NCI-H187 treated with DMSO at 0.1 percent for 48 hours (cell line): ENCODE measurements at regions not wholly inside any gene's neighbourhood (a gene's known extent, or its start where the extent isn't known, plus 50 kb on each side); places are given as distances from the start of the nearest gene placed in this dataset.
A peak's percentile ranks its signal among the peaks of the same experiment; 100 is the strongest.

Experiments used
- DNase-seq: peaks from one replicate; lab custom pipeline; 2025; lab: John Stamatoyannopoulos, UW

DNA sequence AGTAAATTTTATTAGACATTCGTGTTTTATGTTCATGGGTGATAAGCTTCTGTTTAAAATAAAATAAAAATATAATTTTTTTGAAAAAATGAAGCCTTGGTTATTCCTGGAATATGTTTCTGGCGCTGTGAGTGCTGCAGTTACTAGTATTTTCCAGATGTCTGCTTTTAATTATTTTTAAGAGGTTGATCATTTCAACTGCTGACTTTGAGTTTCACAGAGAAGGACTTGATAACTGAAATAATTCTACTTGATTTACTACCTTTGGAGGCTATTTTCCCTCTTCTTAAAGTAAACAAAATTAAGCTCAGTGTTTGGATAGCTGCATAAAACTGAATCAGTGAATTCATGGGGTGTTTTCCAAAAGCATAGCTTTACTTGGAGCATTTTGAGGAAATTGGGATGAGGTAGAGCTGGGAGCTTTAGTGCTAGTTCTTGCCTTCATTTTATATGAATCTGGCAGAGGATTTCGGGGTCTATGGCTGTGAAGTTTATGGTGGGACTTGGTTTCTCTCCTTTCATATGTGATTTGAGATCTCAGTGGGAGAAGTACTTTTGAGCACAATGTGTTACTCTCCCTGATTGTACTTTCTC is 666.5 kb downstream of the DCDC2C start:
- DNase-seq = no peak

DNA sequence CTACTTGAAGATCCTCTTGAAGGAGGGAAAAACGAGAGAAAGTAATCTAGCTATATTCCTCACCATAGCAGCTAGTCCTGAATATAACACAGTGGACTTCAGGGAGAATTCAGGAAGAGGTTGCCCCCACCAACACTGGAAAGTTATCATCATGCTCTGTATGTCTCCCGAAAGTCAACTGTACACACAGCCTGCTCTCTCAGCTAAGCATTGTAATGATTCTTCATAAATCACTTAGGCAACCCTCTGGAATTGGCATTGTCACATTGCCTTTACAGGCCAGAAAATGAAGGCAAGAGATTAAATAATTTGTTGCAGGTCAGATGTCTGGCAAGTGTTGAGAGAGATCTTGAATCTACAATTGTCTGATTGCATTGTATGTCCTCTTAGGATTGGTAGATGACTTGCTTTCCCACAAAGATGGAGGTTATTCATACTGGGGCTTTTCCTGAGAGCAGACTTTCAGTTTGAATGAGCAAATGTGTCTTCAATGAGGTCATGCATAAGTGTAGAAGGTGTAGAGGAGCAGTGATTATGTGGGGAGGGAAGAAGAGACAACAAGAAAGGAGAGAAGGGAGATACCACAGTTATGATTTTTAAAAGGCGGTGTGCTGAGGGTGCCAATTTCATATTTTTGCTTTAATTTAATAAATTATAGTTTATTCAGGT is 667.2 kb downstream of the DCDC2C start:
- DNase-seq = no peak

DNA sequence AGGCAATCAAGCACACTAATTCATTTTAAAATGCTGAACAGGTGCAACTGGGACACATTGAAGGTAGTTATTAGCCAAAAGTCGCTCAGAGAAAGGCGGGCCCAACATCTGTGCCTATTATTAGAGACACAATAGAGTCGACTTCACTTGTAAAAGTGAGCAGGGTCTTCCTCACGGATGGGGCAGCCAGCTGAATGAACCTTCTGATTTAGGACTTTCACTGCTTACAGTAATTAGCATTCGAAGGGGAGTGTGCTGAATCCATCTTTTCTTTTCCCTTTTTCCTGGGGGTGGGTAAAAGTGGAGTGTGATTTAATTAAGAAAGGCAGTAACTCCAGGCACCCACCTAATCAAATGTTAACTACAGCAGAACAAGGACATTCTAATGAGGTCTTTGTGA is 677.7 kb downstream of the DCDC2C start:
- no peak for DNase-seq

DNA sequence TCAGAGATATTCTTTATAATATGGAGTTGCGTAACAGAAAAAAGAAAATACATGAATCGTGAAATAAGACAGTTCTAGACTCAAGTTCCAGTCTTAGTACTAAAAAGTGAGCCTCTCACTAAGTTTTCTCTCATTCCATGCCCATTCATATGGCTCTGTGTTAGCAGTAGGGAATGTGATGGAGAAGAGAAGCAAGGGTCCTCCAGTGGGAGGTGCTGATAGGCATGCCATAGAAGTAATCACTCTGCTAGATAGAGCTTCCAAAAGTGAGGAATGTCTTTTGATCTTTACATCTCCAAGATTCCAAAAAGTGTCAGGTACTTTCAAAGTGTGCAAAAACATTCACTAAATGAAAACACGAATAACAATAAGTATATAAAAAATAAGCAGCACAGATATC is 678.4 kb downstream of the DCDC2C start:
- DNase-seq = no peak

DNA sequence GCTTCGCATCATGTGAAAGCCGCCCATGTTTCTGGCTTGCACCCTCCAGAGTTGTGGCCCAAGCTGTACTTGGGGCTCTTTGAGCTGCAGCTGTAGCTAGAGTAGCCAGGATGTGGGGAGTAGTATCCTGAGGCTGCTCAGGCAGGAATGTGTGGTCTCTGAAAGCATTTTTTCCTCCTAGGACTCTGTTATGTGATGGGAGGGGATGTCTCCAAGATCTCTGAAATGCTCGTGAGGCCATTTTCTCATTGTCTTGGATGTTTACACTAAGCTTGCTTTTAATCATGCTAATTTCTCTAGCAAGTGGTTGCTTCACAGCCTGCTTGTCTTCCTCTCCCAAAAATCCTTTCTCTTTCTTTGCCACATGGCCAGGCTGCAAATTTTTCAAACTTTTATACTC is 687.6 kb downstream of the DCDC2C start:
- DNase-seq = no peak

DNA sequence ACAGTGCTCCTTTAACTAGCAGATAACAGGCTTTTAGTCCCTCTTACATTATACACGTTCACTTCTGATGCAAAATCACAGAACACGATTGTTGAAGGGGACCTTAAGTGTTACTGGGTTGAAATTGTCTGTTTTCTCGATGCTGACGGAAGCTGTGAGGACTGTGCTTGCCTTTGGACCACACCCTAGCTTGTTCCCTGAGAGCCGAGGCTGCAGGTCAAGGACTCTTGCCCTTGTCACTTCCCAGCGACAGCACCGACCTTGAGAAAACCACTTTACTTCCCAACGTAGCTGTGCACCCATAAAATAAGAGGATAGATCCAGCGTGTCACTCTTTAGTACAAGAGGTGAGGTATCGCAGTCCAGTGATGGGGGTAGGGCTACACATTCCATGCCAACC is 701.0 kb downstream of the DCDC2C start:
- peak; percentile 24 for DNase-seq

DNA sequence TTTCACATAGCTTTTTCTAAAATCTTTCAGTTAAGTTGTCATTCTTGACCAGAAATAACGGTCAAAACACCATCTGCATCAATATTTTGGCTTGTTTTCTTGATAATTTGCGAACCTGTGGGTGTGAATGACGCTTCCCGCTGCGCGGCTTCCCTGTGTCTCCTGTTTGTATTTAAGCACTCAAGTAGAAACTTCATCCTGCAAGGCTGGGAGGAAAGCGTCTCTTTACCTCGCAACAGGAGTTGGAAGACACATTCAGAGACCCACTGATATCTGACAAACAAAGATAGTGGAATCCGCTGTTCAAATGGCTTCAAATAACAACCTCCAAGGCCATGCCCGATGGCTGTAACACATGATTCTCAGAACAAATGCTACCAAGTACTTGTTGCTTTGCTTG is 704.9 kb downstream of the DCDC2C start:
- DNase-seq = no peak

DNA sequence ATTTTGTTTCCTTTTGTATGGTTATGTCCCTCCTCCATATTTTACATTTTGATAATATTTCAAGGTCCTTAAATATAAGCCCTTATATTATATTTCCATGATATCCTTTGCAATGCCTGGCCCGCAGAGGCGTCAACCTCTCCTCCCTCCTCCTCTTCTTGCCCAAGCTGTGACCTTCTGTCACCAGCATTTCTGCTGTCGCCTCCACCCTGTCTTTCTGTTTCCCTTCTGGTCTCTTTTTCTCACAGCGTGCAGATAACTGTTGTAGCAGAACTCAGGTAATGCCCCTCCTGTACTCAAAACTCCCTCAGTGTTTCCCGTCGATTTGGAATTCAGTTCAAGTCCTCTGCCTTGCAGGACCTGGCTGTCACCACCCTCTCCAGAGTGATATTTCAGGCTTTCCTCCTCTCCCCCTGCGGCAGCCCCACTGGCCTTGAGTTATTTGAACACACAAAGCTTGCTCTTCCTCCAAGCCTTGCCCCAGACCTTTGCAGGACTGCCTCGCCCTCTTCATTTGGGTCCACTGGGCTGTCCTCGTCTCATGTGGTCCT is 709.3 kb downstream of the DCDC2C start:
- DNase-seq = no peak

DNA sequence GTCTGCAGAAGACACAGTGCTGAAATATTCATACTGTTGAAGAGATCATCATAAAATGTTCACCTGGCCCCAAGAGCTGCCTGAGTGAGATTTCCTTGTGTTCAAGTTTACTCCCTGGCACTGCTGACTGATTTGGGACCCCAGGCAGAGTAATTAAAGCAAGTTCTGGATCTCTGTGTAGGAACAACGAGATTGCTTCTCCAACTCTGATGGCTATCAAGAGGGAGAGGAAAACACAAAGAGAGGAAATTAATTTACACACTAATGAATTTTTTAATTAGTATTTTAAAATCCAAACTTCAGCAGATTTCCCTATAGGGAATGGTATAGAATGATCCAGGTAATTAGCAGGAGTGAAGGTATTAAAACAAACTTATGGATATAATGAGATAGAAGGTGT is 711.8 kb downstream of the DCDC2C start:
- DNase-seq = no peak

DNA sequence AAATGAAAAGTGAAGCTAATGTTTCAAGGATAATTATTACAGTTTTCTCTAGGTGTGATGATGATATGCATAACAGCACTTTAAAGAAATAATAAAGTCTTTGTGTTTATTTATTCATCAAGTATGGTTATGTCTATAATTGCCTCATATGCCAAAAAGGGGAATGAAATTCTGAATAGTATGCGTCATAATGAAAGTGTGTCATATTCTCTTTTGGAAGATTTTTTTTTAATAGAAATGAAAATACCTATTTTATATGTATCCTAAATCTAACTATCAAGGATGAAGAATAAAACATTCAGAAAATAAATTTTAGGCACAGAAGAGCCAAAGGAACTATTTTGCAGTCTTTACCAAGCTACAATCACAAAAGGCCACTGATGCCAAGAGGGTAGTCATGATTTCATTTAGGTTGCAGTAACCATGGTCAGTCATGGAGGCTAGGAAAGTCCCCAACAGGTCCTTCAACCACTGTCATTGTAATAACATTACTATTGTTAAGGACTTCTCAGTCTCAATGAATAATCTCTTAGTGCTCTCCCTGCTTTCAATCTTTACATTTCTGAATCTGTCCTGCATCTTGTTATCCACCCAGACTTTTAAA is 712.5 kb downstream of the DCDC2C start:
- no peak for DNase-seq

DNA sequence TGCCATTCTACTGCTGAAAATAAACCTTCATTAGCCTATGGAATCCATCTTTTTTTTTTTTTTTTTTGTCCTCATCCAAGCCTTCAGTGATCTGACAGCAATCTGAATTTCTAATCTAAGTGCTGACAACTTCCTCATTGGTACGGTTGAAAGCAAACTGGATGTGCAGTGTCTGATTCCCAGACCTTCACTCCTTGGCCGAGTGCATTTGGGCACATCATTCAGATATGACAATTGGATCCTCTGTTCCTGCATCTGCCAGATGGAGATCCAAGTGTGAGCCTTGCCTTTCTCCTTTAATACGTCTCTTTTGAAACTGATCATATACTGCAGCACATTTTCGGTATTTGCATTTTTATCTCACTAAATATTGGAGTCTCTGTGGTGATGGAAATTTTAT is 713.1 kb downstream of the DCDC2C start:
- DNase-seq = no peak

DNA sequence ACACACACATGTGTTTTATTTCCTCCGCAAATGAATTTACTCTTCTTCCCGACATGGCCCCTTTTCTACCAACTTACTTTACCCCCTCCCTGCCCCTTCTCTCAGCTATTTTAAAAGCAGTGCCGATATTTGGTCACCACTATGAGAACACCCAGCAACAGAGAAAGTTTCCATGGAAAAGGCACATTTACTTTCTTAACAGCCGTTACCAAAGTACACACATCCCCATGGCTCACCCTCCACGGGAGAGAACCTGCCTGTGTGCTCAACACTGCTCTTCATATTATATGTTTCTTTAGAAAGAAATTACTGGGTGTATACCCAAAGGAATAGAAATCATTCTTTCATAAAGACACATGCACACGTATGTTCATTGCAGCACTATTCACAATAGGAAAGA is 714.4 kb downstream of the DCDC2C start:
- no peak for DNase-seq

DNA sequence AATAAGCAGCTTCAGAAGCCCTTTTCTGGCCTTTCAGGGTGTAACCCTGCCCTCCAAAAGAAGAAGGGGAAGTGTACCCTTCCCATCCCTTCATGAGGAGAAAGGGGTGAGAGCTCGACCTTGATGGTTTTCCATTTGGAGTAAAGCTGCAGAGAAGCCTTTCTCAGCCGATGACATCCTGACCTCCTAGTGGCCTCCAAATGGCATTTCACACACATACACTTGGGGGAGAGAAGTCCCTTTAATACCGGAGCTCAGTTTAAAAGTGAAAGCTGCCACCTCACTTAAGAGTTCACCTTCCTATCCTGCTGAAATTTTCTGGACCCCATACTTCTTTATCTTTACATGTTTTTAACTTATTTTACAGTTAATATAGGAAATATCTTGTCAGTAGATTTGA is 716.7 kb downstream of the DCDC2C start:
- DNase-seq = no peak

DNA sequence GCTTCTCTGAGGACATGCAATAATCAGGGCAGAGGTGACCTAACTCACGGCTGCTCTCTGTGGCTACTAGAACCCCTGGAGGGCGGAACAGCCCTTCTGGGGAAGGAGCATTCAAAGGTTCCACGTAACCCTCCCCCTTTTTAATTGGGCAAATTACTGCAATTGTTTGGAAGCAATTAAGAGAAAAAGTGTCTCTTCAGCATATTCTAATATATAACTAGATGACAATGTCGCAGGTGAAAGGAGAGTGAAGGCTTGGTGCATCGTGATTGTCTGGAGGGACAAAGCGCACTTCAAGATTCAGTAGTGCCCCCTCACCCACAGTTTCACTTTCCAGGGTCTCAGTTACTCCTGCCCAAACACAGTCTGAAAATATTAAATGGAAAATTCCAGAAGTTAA is 720.8 kb downstream of the DCDC2C start:
- no peak for DNase-seq

DNA sequence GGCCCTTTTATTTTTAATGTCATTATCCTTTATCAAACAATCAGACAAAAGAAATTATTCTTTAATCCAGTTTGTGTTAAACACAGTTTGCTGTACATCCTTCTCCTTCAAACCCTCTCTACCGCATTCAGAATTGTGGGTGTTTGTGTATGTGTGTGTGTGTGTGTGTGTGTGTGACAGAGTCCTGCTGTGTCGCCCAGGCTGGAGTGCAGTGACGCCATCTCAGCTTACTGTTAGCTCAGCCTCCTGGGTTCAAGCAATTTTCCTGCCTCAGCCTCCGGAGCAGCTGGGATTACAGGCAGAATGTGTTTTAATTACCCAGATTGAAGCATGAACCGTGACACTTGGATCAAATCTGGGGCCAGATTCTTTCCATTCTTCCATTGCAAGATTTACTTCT is 723.7 kb downstream of the DCDC2C start:
- no peak for DNase-seq

DNA sequence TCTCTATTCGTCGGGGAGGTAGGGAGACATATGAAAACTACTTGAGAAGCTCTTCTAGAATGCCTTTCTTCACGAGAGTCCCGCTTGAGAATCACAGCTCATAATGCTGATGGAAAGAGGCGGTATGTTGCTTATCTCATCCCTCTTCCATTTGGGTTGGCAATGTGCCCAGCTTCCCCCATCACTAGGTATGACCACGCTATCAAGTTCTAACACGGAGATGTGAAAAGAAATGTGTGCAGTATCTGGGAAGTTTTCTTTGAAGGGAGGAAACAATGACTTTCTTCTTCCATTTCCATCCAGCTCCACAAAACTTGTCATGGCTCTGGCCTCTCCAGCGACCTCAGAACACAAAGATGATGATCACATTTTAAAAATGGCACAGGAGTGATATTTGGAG is 742.4 kb downstream of the DCDC2C start:
- no peak for DNase-seq

DNA sequence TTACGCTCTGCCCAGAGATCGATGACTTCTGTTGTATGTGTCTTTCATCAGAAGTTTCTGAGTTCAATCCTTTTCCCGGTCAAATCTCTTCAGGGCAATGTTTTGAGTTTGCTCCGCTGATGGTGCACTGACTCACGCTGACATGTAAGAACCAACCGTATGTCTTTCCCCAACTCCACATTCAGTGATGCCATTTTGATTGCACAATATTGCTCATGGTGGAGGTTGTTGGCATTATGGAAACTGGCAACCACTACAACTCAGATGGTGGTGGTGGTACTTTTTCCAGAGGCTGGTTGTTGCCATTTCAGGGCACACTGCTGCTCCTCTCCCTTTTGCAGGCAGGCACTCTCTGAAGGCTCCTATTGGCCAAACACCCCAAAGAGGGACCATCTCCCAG is 751.5 kb downstream of the DCDC2C start:
- DNase-seq = no peak

DNA sequence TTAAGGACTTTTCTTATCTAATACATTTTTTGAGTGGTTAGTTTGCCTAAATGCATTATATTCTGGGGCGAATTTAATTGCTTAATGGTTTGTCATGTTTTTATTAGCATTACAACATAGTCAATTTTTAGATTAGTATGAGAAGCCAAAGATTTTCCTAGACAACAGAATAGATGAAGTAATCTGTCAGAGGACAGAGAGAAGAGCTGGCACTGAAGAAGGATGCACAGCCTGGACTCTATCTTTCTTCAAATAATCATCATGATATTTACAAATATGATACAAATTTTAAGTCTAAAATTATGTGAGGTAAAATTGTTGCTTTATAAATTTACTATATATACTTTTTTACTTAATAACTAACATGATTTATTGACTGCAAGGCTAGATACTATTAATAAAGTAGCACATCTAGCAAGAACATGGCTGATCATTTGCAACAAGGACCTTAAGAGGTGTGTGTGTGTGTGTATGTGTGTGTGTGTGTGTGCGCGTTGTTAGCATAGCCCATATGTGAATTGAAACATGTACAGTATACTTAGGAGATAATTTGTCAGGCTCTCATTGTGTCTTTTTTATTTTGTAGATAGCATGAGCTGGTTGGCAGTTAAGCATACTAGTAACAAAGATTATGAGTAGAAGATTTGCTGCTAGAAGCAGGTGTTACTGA is 752.2 kb downstream of the DCDC2C start:
- no peak for DNase-seq

DNA sequence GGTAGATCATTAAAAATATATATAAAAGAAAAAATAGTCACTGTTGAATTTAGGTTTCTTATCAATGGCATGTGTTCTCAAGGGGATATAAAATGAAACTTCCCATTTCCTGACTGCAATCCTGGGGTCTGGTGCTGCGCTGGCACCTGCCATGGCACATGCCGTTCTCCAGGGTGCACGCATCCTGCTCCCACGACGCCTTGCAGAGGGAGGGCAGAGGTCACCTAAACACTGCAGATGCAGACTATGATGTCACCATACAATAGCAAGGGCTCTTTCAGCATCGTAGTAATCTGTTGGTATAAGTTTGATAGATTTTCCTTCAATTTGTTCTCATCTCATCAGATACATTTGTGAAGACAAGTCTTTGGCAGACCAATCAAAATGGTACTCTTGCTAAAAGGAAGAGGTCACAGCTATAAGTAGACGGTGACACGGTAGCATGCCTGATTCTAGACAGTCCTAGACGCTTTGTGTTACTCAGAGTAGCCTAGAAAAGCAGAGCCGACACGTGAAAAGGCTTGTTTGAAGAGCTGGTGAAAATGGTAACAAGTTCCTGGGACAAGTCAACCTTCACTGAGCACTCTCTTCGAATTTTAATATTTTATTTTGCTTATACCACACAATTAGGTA is 761.4 kb downstream of the DCDC2C start:
- DNase-seq = no peak

DNA sequence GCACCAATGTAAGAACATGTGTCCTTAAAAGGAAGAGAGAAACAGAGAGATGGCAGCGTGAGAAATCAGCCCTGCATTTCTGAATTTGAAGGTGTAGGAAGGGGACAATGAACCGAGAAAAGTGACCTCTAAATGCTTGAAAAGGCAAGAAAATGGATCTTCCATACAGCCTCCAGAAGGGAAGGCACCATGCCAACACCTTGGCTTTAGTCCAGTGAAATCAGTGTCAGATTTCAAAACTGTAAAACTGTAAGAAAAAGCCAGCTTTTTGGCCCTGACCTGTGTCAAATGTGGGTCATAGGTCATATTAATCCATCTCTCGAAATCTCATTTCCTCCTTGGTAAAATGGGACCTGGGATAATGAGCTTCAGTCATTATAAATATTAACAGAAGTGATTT is 762.3 kb downstream of the DCDC2C start:
- no peak for DNase-seq

DNA sequence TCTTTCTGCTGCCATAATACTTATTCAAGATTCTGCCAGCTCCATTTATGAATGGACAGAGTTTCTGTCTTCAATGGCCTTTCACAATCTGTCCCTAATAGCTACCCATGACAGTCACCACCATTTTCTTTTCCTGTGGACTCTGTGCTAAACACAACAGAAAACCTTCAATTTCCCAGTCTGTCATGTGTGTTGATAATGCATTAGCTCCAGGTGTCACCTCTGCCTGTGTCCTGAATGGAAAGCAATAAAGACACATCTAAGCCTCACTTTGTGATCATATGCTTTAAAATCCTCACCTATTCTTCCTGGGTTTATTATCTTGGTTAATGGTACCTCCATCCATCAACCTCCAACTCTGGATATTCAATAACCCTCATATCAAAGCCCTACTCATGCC is 772.2 kb downstream of the DCDC2C start:
- DNase-seq = no peak

DNA sequence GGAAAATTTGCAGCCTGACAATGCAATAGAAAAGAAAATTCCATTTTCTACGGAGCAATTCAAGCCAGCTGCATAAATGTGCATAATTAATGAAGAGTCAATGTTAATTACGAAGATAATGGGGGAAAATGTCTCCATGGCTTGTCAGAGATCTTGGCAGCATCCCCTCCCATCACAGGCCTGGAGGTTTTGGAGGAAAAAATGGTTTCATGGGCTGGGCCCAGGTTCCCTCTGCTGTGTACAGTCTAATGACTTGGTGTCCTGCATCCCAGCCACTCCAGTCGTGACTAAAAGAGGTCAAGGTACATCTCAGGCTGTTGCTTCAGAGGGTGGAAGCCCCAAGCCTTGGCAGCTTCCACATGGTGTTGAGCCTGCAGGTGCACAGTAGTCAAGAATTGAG is 779.7 kb downstream of the DCDC2C start:
- DNase-seq = no peak

DNA sequence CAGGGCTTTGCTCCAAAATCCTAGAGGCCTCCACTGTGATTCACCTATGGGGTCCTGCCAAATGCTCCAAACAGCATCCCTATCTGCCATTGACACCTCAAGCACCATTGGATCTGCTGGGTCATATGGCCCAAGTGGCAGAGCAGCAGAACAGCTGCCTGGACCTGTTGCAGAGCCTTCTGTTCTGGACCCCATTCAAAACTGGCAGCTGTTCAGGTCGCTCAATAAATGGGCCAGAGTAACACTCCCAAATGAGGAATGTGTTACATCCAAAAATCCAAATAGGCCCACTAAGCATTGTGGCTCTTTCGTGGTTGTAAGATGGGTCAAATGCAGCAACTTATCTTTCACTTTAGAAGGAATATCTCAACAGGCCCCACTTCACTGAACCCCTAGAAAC is 783.6 kb downstream of the DCDC2C start:
- DNase-seq = no peak
